CD4-positive, CD25-positive, alpha-beta regulatory T cell (primary cell): ENCODE measurements at regions not wholly inside any gene's neighbourhood (a gene's known extent, or its start where the extent isn't known, plus 50 kb on each side); places are given as distances from the start of the nearest gene placed in this dataset.

Experiments
- ATAC-seq, 2 donors: fragments of 150-1000 bp; cut with Tn5 transposase; one replicate each; pipeline ENCODE4 v1.10.0; 2021; ENCODE audit warnings: low read depth in 2 of 2, moderate number of reproducible peaks in 2 of 2, moderate library complexity in 1 of 2
- DNase-seq, 3 donors: peaks; one replicate each; pipeline versions ENCODE4 v3.0.0 to v3.0.0-alpha.2; 2012 to 2022; ENCODE audit warnings: mixed read lengths in 1 of 3
- H3K27ac ChIP-seq: one replicate; pipeline ENCODE4 v1.7.0; 2013; ENCODE audit warnings: mild to moderate bottlenecking, low read length; ENCODE audit not compliant: insufficient read depth, poor library complexity, severe bottlenecking
- H3K27me3 ChIP-seq: one replicate; pipeline ENCODE4 v1.7.0; 2013; ENCODE audit warnings: low read length; ENCODE audit not compliant: control insufficient read depth, insufficient read depth
- H3K36me3 ChIP-seq: one replicate; pipeline ENCODE4 v1.7.0; 2013; ENCODE audit warnings: mild to moderate bottlenecking, low read length, moderate library complexity; ENCODE audit not compliant: control insufficient read depth, insufficient read depth
- H3K4me1 ChIP-seq: 2 replicates; pipeline ENCODE4 v1.7.0; 2013; ENCODE audit warnings: mild to moderate bottlenecking, low read length; ENCODE audit not compliant: insufficient read depth, control insufficient read depth, poor library complexity, severe bottlenecking
- H3K4me3 ChIP-seq: one replicate; pipeline ENCODE4 v1.7.0; 2013; ENCODE audit warnings: low read depth, mild to moderate bottlenecking, low read length, moderate library complexity
- H3K9me3 ChIP-seq, 2 experiments: 1 replicate in 1 of 2; 2 replicates in 1 of 2; pipeline ENCODE4 v1.7.0; 2013; ENCODE audit warnings: low read length in 2 of 2, mild to moderate bottlenecking in 1 of 2, moderate library complexity in 1 of 2; ENCODE audit not compliant: control insufficient read depth in 2 of 2
- H3K27ac Mint-ChIP-seq, 3 donors: one replicate each; pipeline ENCODE4 v1.8.0; 2020 to 2022; ENCODE audit warnings: mild to moderate bottlenecking in 3 of 3, mixed read lengths in 3 of 3, moderate library complexity in 2 of 3
- H3K27me3 Mint-ChIP-seq: one replicate; pipeline ENCODE4 v1.8.0; 2022; ENCODE audit warnings: mild to moderate bottlenecking, mixed read lengths
- H3K36me3 Mint-ChIP-seq: one replicate; pipeline ENCODE4 v1.8.0; 2020; ENCODE audit warnings: mixed read lengths
- H3K4me1 Mint-ChIP-seq, 4 donors: one replicate each; pipeline ENCODE4 v1.8.0; 2020 to 2022; ENCODE audit warnings: mixed read lengths in 4 of 4, mild to moderate bottlenecking in 1 of 4
- H3K4me3 Mint-ChIP-seq, 4 donors: one replicate each; pipeline ENCODE4 v1.8.0; 2020 to 2022; ENCODE audit warnings: mild to moderate bottlenecking in 4 of 4, mixed read lengths in 4 of 4, moderate library complexity in 3 of 4
- H3K9me3 Mint-ChIP-seq, 7 donors: one replicate each; pipeline ENCODE4 v1.8.0; 2020 to 2022; ENCODE audit warnings: mixed read lengths in 7 of 7, mild to moderate bottlenecking in 3 of 7, moderate library complexity in 2 of 7

GRCh38 chr6:21997119-21998037 is 299.5 kb downstream of the PRL start:
- H3K4me3 Mint-ChIP-seq = no peak overlapping the region
- H3K27me3 ChIP-seq = no peaks in the 10 kb centered on the region
- no peak for ATAC-seq
- H3K27me3 Mint-ChIP-seq = peaks cover 4% of the 10 kb centered on the region
- H3K36me3 ChIP-seq = no peaks in the 10 kb centered on the region
- H3K4me3 ChIP-seq = no peak overlapping the region
- H3K36me3 Mint-ChIP-seq = no peaks in the 10 kb centered on the region
- no peaks in the 10 kb centered on the region for H3K4me1 Mint-ChIP-seq
- H3K9me3 ChIP-seq = no peaks in the 10 kb centered on the region
- H3K4me1 ChIP-seq = no peaks in the 10 kb centered on the region
- no peak overlapping the region for H3K27ac ChIP-seq
- no peak overlapping the region for H3K27ac Mint-ChIP-seq
- H3K9me3 Mint-ChIP-seq = peaks cover 0 to 1% (median 0%) of the 10 kb centered on the region in 7 donors
- no peak for DNase-seq

GRCh38 chr6:21998582-21998981 is 298.3 kb downstream of the PRL start:
- ATAC-seq = no peak
- H3K27ac Mint-ChIP-seq = no peak overlapping the region

GRCh38 chr6:21999012-21999528 is 297.8 kb downstream of the PRL start:
- no peaks in the 10 kb centered on the region for H3K27me3 ChIP-seq
- peaks cover 0 to 3% (median 0%) of the 10 kb centered on the region in 7 donors for H3K9me3 Mint-ChIP-seq
- H3K27me3 Mint-ChIP-seq = peaks cover 4% of the 10 kb centered on the region
- no peak overlapping the region for H3K4me3 Mint-ChIP-seq
- no peaks in the 10 kb centered on the region for H3K4me1 ChIP-seq
- H3K27ac ChIP-seq = no peak overlapping the region
- ATAC-seq = no peak
- H3K9me3 ChIP-seq = no peaks in the 10 kb centered on the region
- no peaks in the 10 kb centered on the region for H3K36me3 Mint-ChIP-seq
- DNase-seq = no peak
- H3K4me1 Mint-ChIP-seq = no peaks in the 10 kb centered on the region
- no peak overlapping the region for H3K4me3 ChIP-seq
- no peak overlapping the region for H3K27ac Mint-ChIP-seq
- no peaks in the 10 kb centered on the region for H3K36me3 ChIP-seq

More at GRCh38 chr6:21998582-21998981, 298.3 kb downstream of the PRL start:
- Histone ChIP-seq H3K4me3 (no peak overlapping the region), H3K27ac (no peak overlapping the region), H3K27me3 (no peaks in the 10 kb centered on the region), H3K9me3 (no peaks in the 10 kb centered on the region), H3K4me1 (no peaks in the 10 kb centered on the region), H3K36me3 (no peaks in the 10 kb centered on the region)
- H3K4me3 Mint-ChIP-seq = no peak overlapping the region
- no peaks in the 10 kb centered on the region for H3K36me3 Mint-ChIP-seq
- H3K27me3 Mint-ChIP-seq = peaks cover 4% of the 10 kb centered on the region
- no peak for DNase-seq
- peaks cover 0 to 3% (median 0%) of the 10 kb centered on the region in 7 donors for H3K9me3 Mint-ChIP-seq
- H3K4me1 Mint-ChIP-seq = no peaks in the 10 kb centered on the region

- peaks cover 0 to 3% (median 0%) of the 10 kb centered on the region in 7 donors for H3K9me3 Mint-ChIP-seq
- Histone ChIP-seq H3K27me3 (no peaks in the 10 kb centered on the region), H3K4me1 (no peaks in the 10 kb centered on the region), H3K36me3 (no peaks in the 10 kb centered on the region), H3K4me3 (no peak overlapping the region), H3K27ac (no peak overlapping the region), H3K9me3 (no peaks in the 10 kb centered on the region)
- no peak overlapping the region for H3K4me3 Mint-ChIP-seq
- no peak for ATAC-seq
- no peaks in the 10 kb centered on the region for H3K36me3 Mint-ChIP-seq
- no peak for DNase-seq
- no peaks in the 10 kb centered on the region for H3K4me1 Mint-ChIP-seq
- peaks cover 4% of the 10 kb centered on the region for H3K27me3 Mint-ChIP-seq
- no peak overlapping the region for H3K27ac Mint-ChIP-seq
Measured at GRCh38 chr6:21999741-22000140, 297.1 kb downstream of the PRL start.

- peaks cover 4% of the 10 kb centered on the region for H3K27me3 Mint-ChIP-seq
- ATAC-seq = no peak
- no peak for DNase-seq
- Histone ChIP-seq H3K27ac (no peak overlapping the region), H3K36me3 (no peaks in the 10 kb centered on the region), H3K4me3 (no peak overlapping the region), H3K9me3 (no peaks in the 10 kb centered on the region), H3K27me3 (no peaks in the 10 kb centered on the region), H3K4me1 (no peaks in the 10 kb centered on the region)
- no peaks in the 10 kb centered on the region for H3K4me1 Mint-ChIP-seq
- H3K27ac Mint-ChIP-seq = no peak overlapping the region
- H3K36me3 Mint-ChIP-seq = no peaks in the 10 kb centered on the region
- H3K4me3 Mint-ChIP-seq = no peak overlapping the region
- peaks cover 0 to 3% (median 0%) of the 10 kb centered on the region in 7 donors for H3K9me3 Mint-ChIP-seq
Measured at GRCh38 chr6:22001396-22002027, 295.3 kb downstream of the PRL start.

- Mint-ChIP-seq H3K4me3 (no peak overlapping the region), H3K36me3 (no peaks in the 10 kb centered on the region), H3K27me3 (peaks cover 4% of the 10 kb centered on the region), H3K4me1 (no peaks in the 10 kb centered on the region), H3K9me3 (peaks cover 0 to 1% (median 0%) of the 10 kb centered on the region in 7 donors), H3K27ac (no peak overlapping the region)
- Histone ChIP-seq H3K27ac (no peak overlapping the region), H3K36me3 (no peaks in the 10 kb centered on the region), H3K9me3 (no peaks in the 10 kb centered on the region), H3K4me3 (no peak overlapping the region), H3K4me1 (no peaks in the 10 kb centered on the region), H3K27me3 (no peaks in the 10 kb centered on the region)
- DNase-seq (no peak), ATAC-seq (no peak)
Measured at GRCh38 chr6:22003287-22003686, 293.5 kb downstream of the PRL start.

GRCh38 chr6:22006795-22007194 is 290.0 kb downstream of the PRL start:
- no peaks in the 10 kb centered on the region for H3K36me3 ChIP-seq
- Mint-ChIP-seq H3K27me3 (no peaks in the 10 kb centered on the region), H3K4me1 (no peaks in the 10 kb centered on the region), H3K4me3 (no peak overlapping the region), H3K36me3 (no peaks in the 10 kb centered on the region), H3K27ac (no peak overlapping the region), H3K9me3 (peaks cover 0 to 1% (median 0%) of the 10 kb centered on the region in 7 donors)
- H3K9me3 ChIP-seq = no peaks in the 10 kb centered on the region
- DNase-seq (no peak), ATAC-seq (no peak)
- no peaks in the 10 kb centered on the region for H3K27me3 ChIP-seq
- H3K4me3 ChIP-seq = no peak overlapping the region
- no peak overlapping the region for H3K27ac ChIP-seq
- H3K4me1 ChIP-seq = no peaks in the 10 kb centered on the region
